ENCODE measurements at regions not wholly inside any gene's neighbourhood (a gene's known extent, or its start where the extent isn't known, plus 50 kb on each side); places are given as distances from the start of the nearest gene placed in this dataset.

- TF ChIP-seq CTCF (IDR thresholded peaks at IDR 0.05) = no peak
- DNase-seq (no peak), ATAC-seq (no peak)
- intact Hi-C loops (cut with micrococcal nuclease) = no loop called here
- ChIA-PET CTCF (no interaction called here), POLR2A (no interaction called here)
- Mint-ChIP-seq H3K9me3 (peaks cover 6% of the 10 kb centered on the region), H3K27ac (no peak overlapping the region), H3K4me1 (ENCODE audit: low read depth) (no peaks in the 10 kb centered on the region), H3K27me3 (peaks cover 10% of the 10 kb centered on the region), H3K36me3 (ENCODE audit: low read depth) (no peaks in the 10 kb centered on the region), H3K4me3 (no peak overlapping the region)
Observed at GRCh38 chr18:25726298-25726697, 364.1 kb downstream of the SS18 start.

GRCh38 chr18:25725501-25725900 lies 364.9 kb downstream of the SS18 start:
- Mint-ChIP-seq H3K4me3 (no peak overlapping the region), H3K36me3 (ENCODE audit: low read depth) (no peaks in the 10 kb centered on the region), H3K27ac (no peak overlapping the region), H3K4me1 (ENCODE audit: low read depth) (no peaks in the 10 kb centered on the region), H3K27me3 (peaks cover 10% of the 10 kb centered on the region), H3K9me3 (peaks cover 5% of the 10 kb centered on the region)
- no peak for TF ChIP-seq CTCF (IDR thresholded peaks at IDR 0.05)
- ChIA-PET POLR2A (no interaction called here), CTCF (no interaction called here)
- ATAC-seq (no peak), DNase-seq (no peak)
- intact Hi-C loops (cut with micrococcal nuclease) = no loop called here

GRCh38 chr18:25724997-25725396 lies 365.4 kb downstream of the SS18 start:
- no peak for TF ChIP-seq CTCF (IDR thresholded peaks at IDR 0.05)
- Mint-ChIP-seq H3K4me1 (ENCODE audit: low read depth) (no peaks in the 10 kb centered on the region), H3K4me3 (no peak overlapping the region), H3K36me3 (ENCODE audit: low read depth) (no peaks in the 10 kb centered on the region), H3K27ac (no peak overlapping the region), H3K27me3 (peaks cover 10% of the 10 kb centered on the region), H3K9me3 (peaks cover 3% of the 10 kb centered on the region)
- CTCF ChIA-PET = no interaction called here
- ATAC-seq = no peak
- no peak for DNase-seq
- intact Hi-C loops (cut with micrococcal nuclease) = no loop called here
- POLR2A ChIA-PET = no interaction called here

DNA sequence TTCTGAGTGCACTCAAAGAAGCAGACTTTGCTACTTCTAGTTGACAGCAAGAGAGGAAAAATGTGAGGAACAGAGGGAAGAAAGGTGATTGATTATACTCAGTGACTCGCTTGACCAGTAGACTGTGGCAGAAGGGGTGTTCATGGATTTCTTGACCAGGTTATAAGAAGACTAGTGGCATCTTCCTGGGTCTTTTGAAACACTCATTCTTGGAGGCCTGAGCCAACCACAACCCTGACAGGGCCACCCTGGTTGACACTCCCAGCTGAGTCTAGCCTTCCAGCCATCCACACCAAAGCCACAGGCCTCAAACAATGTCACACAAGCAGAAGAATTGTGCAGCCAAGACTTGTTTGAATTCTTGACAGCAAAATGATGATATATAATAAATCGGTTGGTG lies 366.3 kb downstream of the SS18 start:
- Mint-ChIP-seq H3K4me3 (no peak overlapping the region), H3K27me3 (peaks cover 10% of the 10 kb centered on the region), H3K36me3 (ENCODE audit: low read depth) (no peaks in the 10 kb centered on the region), H3K27ac (no peak overlapping the region), H3K4me1 (ENCODE audit: low read depth) (no peaks in the 10 kb centered on the region), H3K9me3 (no peaks in the 10 kb centered on the region)
- intact Hi-C loops (cut with micrococcal nuclease) = no loop called here
- DNase-seq = no peak
- ChIA-PET POLR2A (no interaction called here), CTCF (no interaction called here)
- ATAC-seq = no peak
- no peak for TF ChIP-seq CTCF (IDR thresholded peaks at IDR 0.05)

- H3K27ac Mint-ChIP-seq = no peak overlapping the region
- intact Hi-C loops (cut with micrococcal nuclease) = no loop called here
- H3K4me1 Mint-ChIP-seq (ENCODE audit: low read depth) = no peaks in the 10 kb centered on the region
- no peaks in the 10 kb centered on the region for H3K27me3 Mint-ChIP-seq
- peaks cover 3% of the 10 kb centered on the region for H3K9me3 Mint-ChIP-seq
- no peak for TF ChIP-seq CTCF (IDR thresholded peaks at IDR 0.05)
- H3K4me3 Mint-ChIP-seq = no peak overlapping the region
- ATAC-seq (no peak), DNase-seq (no peak)
- ChIA-PET POLR2A (no interaction called here), CTCF (no interaction called here)
- no peaks in the 10 kb centered on the region for H3K36me3 Mint-ChIP-seq (ENCODE audit: low read depth)
Observed at GRCh38 chr18:25713103-25713502, 361.1 kb upstream of the ZNF521 start.
